ENCODE measurements at regions not wholly inside any gene's neighbourhood (a gene's known extent, or its start where the extent isn't known, plus 50 kb on each side); places are given as distances from the start of the nearest gene placed in this dataset.

GRCh38 chr9:96072930-96073329 is 197.4 kb downstream of the ERCC6L2 start:
- ATAC-seq = no peak
- no peaks in the 10 kb centered on the region for H3K27me3 Mint-ChIP-seq (ENCODE audit: insufficient read depth, low read depth, poor library complexity)
- H3K27ac Mint-ChIP-seq = no peak overlapping the region

More at GRCh38 chr9:96072930-96073329, 197.4 kb downstream of the ERCC6L2 start:
- H3K4me3 ChIP-seq = no peak overlapping the region
- H3K9me3 Mint-ChIP-seq = no peaks in the 10 kb centered on the region
- no peaks in the 10 kb centered on the region for H3K36me3 ChIP-seq (ENCODE audit: insufficient read depth)
- peaks cover 8% of the 10 kb centered on the region; the same call in 2 of the 3 replicates for H3K4me1 Mint-ChIP-seq
- H3K79me2 ChIP-seq (replicated peaks; ENCODE audit: insufficient read depth) = no peaks in the 10 kb centered on the region
- DNase-seq (ENCODE audit: low spot score) = no peak
- H3K27ac ChIP-seq (ENCODE audit: low read depth) = no peak overlapping the region
- no peak for TF ChIP-seq REST (IDR thresholded peaks at IDR 0.05; ENCODE audit: unreplicated experiment)
- TF ChIP-seq POLR2AphosphoS5 (IDR thresholded peaks at IDR 0.05; ENCODE audit: low read depth) = no peak
- no peak for TF ChIP-seq ZNF462 (CRISPR knock-in tag; IDR thresholded peaks at IDR 0.05)
- TF ChIP-seq ETS1 (IDR thresholded peaks at IDR 0.05) = no peak
- no peak for TF ChIP-seq CREB1 (CRISPR knock-in tag; IDR thresholded peaks at IDR 0.05; ENCODE audit: low read depth)
- no peak for TF ChIP-seq ZNF114 (CRISPR knock-in tag; IDR thresholded peaks at IDR 0.05)
- TF ChIP-seq JUNB (IDR thresholded peaks at IDR 0.05; ENCODE audit: unreplicated experiment) = no peak
- TF ChIP-seq EZH2phosphoT487 (IDR thresholded peaks at IDR 0.05; ENCODE audit: unreplicated experiment) = no peak
- no peak for TF ChIP-seq EZH2 (IDR thresholded peaks at IDR 0.05; ENCODE audit: low read depth, unreplicated experiment)
- TF ChIP-seq STAT1 (IDR thresholded peaks at IDR 0.05; ENCODE audit: unreplicated experiment) = no peak
- no peak for TF ChIP-seq NANOG (IDR thresholded peaks at IDR 0.05; ENCODE audit: borderline replicate concordance)
- TF ChIP-seq CTCF (conservative IDR thresholded peaks at IDR 0.05; ENCODE audit: low read depth in 2 of 2) = no peak
- no peak for TF ChIP-seq ZNF331 (CRISPR knock-in tag; IDR thresholded peaks at IDR 0.05; ENCODE audit: low read depth)
- H3K36me3 Mint-ChIP-seq (ENCODE audit: low read depth) = no peaks in the 10 kb centered on the region
- H3K9me2 ChIP-seq (ENCODE audit: insufficient read depth) = no peaks in the 10 kb centered on the region
- H2AFZ ChIP-seq = no peak overlapping the region
- H3K4me1 ChIP-seq (ENCODE audit: insufficient read depth) = no peaks in the 10 kb centered on the region; the same call in 1 of the 2 replicates
- H4K20me1 ChIP-seq (replicated peaks; ENCODE audit: insufficient read depth) = no peaks in the 10 kb centered on the region
- no peaks in the 10 kb centered on the region for H3F3A ChIP-seq (replicated peaks; ENCODE audit: low read depth)
- no peaks in the 10 kb centered on the region for H3K27me3 ChIP-seq (ENCODE audit: insufficient read depth)
- no peak overlapping the region for H3K4me2 ChIP-seq
- no peak overlapping the region for H3K4me3 Mint-ChIP-seq
